ENCODE measurements at regions not wholly inside any gene's neighbourhood (a gene's known extent, or its start where the extent isn't known, plus 50 kb on each side); places are given as distances from the start of the nearest gene placed in this dataset.

DNA sequence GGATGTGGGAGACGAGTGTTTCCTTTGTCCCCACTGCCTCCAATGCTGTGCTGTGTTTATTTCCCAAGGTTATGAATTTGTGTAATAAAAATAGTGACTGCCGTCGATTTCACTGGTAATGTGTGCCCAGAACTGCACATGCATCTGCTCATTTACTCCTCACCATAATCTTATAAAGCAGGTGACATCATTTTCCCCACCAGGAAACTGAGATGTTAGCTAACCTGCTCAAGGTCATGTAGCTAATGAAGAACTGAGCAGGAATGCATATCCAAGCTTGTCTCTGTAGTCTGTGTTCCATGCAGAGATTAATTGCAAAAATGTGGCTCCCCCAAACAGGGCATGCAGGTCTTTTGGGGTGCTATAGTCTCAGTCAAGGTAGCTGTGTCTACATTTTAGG, 224.4 kb downstream of the TENT4A start:
- TF ChIP-seq, protein P1, sequence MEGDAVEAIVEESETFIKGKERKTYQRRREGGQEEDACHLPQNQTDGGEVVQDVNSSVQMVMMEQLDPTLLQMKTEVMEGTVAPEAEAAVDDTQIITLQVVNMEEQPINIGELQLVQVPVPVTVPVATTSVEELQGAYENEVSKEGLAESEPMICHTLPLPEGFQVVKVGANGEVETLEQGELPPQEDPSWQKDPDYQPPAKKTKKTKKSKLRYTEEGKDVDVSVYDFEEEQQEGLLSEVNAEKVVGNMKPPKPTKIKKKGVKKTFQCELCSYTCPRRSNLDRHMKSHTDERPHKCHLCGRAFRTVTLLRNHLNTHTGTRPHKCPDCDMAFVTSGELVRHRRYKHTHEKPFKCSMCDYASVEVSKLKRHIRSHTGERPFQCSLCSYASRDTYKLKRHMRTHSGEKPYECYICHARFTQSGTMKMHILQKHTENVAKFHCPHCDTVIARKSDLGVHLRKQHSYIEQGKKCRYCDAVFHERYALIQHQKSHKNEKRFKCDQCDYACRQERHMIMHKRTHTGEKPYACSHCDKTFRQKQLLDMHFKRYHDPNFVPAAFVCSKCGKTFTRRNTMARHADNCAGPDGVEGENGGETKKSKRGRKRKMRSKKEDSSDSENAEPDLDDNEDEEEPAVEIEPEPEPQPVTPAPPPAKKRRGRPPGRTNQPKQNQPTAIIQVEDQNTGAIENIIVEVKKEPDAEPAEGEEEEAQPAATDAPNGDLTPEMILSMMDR (IDR thresholded peaks at IDR 0.05) = no peak
- no peak for TF ChIP-seq ESRRA (IDR thresholded peaks at IDR 0.05; ENCODE audit: borderline replicate concordance, low read length)
- no peak for TF ChIP-seq HOXA7 (CRISPR knock-in tag; IDR thresholded peaks at IDR 0.05)
- TF ChIP-seq, protein P2, sequence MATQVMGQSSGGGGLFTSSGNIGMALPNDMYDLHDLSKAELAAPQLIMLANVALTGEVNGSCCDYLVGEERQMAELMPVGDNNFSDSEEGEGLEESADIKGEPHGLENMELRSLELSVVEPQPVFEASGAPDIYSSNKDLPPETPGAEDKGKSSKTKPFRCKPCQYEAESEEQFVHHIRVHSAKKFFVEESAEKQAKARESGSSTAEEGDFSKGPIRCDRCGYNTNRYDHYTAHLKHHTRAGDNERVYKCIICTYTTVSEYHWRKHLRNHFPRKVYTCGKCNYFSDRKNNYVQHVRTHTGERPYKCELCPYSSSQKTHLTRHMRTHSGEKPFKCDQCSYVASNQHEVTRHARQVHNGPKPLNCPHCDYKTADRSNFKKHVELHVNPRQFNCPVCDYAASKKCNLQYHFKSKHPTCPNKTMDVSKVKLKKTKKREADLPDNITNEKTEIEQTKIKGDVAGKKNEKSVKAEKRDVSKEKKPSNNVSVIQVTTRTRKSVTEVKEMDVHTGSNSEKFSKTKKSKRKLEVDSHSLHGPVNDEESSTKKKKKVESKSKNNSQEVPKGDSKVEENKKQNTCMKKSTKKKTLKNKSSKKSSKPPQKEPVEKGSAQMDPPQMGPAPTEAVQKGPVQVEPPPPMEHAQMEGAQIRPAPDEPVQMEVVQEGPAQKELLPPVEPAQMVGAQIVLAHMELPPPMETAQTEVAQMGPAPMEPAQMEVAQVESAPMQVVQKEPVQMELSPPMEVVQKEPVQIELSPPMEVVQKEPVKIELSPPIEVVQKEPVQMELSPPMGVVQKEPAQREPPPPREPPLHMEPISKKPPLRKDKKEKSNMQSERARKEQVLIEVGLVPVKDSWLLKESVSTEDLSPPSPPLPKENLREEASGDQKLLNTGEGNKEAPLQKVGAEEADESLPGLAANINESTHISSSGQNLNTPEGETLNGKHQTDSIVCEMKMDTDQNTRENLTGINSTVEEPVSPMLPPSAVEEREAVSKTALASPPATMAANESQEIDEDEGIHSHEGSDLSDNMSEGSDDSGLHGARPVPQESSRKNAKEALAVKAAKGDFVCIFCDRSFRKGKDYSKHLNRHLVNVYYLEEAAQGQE (IDR thresholded peaks at IDR 0.05) = no peak
- TF ChIP-seq, protein P3, sequence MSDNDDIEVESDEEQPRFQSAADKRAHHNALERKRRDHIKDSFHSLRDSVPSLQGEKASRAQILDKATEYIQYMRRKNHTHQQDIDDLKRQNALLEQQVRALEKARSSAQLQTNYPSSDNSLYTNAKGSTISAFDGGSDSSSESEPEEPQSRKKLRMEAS (IDR thresholded peaks at IDR 0.05) = no peak
- no peak for TF ChIP-seq EP300 (IDR thresholded peaks at IDR 0.05)
- TF ChIP-seq, protein P4, sequence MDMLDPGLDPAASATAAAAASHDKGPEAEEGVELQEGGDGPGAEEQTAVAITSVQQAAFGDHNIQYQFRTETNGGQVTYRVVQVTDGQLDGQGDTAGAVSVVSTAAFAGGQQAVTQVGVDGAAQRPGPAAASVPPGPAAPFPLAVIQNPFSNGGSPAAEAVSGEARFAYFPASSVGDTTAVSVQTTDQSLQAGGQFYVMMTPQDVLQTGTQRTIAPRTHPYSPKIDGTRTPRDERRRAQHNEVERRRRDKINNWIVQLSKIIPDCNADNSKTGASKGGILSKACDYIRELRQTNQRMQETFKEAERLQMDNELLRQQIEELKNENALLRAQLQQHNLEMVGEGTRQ (IDR thresholded peaks at IDR 0.05) = no peak
- no peak for TF ChIP-seq SMC3 (IDR thresholded peaks at IDR 0.05)
- TF ChIP-seq RNF2 (IDR thresholded peaks at IDR 0.05; ENCODE audit: borderline replicate concordance, low read depth) = no peak

Measured in A549 (cell line).